ENCODE measurements at regions not wholly inside any gene's neighbourhood (a gene's known extent, or its start where the extent isn't known, plus 50 kb on each side); places are given as distances from the start of the nearest gene placed in this dataset.
"Not testable (repeated sequence)": the region's sequence is repeated elsewhere in the genome, so short reads cannot be mapped to it uniquely, and the experiment has no call there.

DNA sequence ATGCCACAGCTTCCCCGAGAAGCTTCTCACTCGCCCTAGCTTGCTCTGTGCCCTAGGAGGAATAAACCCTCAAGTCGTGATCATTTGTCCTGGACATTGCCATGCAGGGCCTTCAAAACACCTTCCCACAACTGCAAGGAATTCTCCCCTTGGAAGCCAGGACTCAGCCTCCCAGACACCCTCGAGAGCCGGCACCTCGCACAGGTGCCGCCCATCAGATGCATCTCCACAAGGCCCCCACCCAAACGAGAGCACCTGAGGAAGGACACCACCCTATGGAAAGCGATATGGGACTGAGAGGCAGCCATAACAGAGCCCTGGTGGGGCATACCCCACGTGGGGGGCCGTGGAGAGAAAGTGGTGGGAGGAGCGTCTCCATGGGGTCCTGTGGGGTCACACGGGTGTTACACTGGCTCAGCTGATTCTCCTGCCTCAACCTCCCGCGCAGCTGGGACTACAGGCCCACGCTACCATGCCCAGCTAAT lies 77.6 kb upstream of the FOXK1 start:
- no peak for DNase-seq
- H3K36me3 ChIP-seq = no peaks in the 10 kb centered on the region
- H3K9ac ChIP-seq (ENCODE audit: low read depth in 2 of 2, low read length in 2 of 2) = no peak overlapping the region
- no peaks in the 10 kb centered on the region for H3K27me3 ChIP-seq
- intact Hi-C loops (cut with DNase I) = no loop called here
- TF ChIP-seq, protein P1, sequence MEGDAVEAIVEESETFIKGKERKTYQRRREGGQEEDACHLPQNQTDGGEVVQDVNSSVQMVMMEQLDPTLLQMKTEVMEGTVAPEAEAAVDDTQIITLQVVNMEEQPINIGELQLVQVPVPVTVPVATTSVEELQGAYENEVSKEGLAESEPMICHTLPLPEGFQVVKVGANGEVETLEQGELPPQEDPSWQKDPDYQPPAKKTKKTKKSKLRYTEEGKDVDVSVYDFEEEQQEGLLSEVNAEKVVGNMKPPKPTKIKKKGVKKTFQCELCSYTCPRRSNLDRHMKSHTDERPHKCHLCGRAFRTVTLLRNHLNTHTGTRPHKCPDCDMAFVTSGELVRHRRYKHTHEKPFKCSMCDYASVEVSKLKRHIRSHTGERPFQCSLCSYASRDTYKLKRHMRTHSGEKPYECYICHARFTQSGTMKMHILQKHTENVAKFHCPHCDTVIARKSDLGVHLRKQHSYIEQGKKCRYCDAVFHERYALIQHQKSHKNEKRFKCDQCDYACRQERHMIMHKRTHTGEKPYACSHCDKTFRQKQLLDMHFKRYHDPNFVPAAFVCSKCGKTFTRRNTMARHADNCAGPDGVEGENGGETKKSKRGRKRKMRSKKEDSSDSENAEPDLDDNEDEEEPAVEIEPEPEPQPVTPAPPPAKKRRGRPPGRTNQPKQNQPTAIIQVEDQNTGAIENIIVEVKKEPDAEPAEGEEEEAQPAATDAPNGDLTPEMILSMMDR (IDR thresholded peaks at IDR 0.05) = no peak
- no peak overlapping the region for H3K27ac ChIP-seq
- H3K4me1 ChIP-seq = no peaks in the 10 kb centered on the region
- H3K9me3 ChIP-seq = no peaks in the 10 kb centered on the region
- no peak overlapping the region for H3K4me3 ChIP-seq

DNA sequence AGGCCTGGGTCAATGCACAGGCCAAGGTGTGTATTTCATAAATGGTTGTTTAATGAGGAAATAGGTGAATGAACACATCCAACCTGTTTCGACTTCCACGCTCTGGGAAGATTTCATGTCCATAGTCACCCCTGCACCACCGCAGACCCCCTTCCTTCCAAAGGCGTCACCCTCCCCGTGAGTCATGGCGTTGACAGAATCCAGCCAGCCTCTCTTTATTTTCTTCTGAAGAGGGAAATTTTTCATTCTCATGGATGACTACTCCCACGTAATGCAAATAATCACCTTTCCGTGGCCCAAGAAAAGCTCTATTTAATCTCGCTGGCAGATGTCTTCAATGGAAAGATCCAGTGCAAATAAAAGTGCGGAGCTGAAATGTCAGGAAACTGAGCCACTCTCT lies 75.3 kb upstream of the FOXK1 start:
- Histone ChIP-seq H3K9me3 (no peaks in the 10 kb centered on the region), H3K4me1 (no peaks in the 10 kb centered on the region), H3K9ac (ENCODE audit: low read depth in 2 of 2, low read length in 2 of 2) (no peak overlapping the region), H3K27ac (no peak overlapping the region), H3K27me3 (no peaks in the 10 kb centered on the region), H3K4me3 (no peak overlapping the region), H3K36me3 (no peaks in the 10 kb centered on the region)
- DNase-seq = no peak
- intact Hi-C loops (cut with DNase I) = no loop called here
- TF ChIP-seq, protein P1 (IDR thresholded peaks at IDR 0.05) = no peak

DNA sequence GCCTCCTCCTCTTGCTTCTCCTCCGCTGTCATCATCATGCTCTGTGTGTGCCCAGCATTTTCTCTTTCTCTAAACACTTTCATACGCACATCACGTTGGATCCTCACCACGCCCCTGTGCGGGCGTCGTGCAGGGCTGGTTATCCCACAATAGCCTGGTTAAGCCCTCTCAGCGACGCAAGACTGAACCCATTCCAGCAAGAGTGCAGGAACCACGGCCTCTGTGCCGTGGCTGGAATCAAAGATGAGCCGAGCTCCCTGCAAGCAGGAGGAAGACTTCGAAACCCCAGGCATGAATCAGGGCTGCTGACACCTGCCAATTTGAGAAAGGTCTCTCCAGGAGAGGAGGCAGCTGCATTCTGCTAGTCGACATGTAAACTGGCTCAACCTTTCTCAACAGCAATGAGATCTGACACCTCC lies 74.8 kb upstream of the FOXK1 start:
- Histone ChIP-seq H3K4me1 (no peaks in the 10 kb centered on the region), H3K4me3 (no peak overlapping the region), H3K9ac (ENCODE audit: low read depth in 2 of 2, low read length in 2 of 2) (no peak overlapping the region), H3K9me3 (no peaks in the 10 kb centered on the region), H3K36me3 (no peaks in the 10 kb centered on the region), H3K27me3 (no peaks in the 10 kb centered on the region), H3K27ac (no peak overlapping the region)
- intact Hi-C loops (cut with DNase I) = no loop called here
- DNase-seq = no peak
- TF ChIP-seq, protein P1 (IDR thresholded peaks at IDR 0.05) = no peak

- DNase-seq; H3K9me3 ChIP-seq; H3K4me3 ChIP-seq; intact Hi-C loops (cut with DNase I); H3K9ac ChIP-seq (ENCODE audit: low read depth in 2 of 2, low read length in 2 of 2); H3K4me1 ChIP-seq; H3K36me3 ChIP-seq; H3K27me3 ChIP-seq; H3K27ac ChIP-seq: not testable (repeated sequence)
Measured at GRCh38 chr7:4609576-4609975, 72.5 kb upstream of the FOXK1 start.

- H3K9ac ChIP-seq (ENCODE audit: low read depth in 2 of 2, low read length in 2 of 2) = no peak overlapping the region
- intact Hi-C loops (cut with DNase I) = no loop called here
- peak; percentile 68 for DNase-seq
- TF ChIP-seq, protein P1 (IDR thresholded peaks at IDR 0.05) = peak; percentile 60
- H3K4me3 ChIP-seq = no peak overlapping the region
- no peaks in the 10 kb centered on the region for H3K4me1 ChIP-seq
- no peak overlapping the region for H3K27ac ChIP-seq
- no peaks in the 10 kb centered on the region for H3K36me3 ChIP-seq
- H3K27me3 ChIP-seq = no peaks in the 10 kb centered on the region
- no peaks in the 10 kb centered on the region for H3K9me3 ChIP-seq
Measured at GRCh38 chr7:4610768-4611467, 71.2 kb upstream of the FOXK1 start.

DNA sequence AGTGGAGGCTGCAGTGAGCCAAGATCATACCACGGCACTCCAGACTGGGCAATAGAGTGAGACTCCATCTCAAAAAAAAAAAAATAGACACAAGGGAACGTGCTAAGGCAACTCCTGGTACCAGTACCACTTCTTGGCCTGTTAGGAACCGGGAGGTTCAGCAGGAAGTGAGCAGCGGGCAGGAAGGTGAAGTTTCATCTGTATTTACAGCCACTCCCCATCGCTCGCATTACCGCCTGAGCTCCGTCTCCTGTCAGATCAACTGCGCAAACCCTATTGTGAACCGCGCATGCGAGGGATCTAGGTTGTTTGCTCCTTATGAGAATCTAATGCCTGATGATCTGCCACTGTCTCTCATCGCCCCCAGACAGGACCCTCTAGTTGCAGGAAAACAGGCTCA lies 69.9 kb upstream of the FOXK1 start:
- Histone ChIP-seq H3K4me1 (no peaks in the 10 kb centered on the region), H3K4me3 (no peak overlapping the region), H3K27me3 (no peaks in the 10 kb centered on the region), H3K27ac (no peak overlapping the region), H3K36me3 (no peaks in the 10 kb centered on the region), H3K9me3 (no peaks in the 10 kb centered on the region), H3K9ac (ENCODE audit: low read depth in 2 of 2, low read length in 2 of 2) (no peak overlapping the region)
- intact Hi-C loops (cut with DNase I) = no loop called here
- TF ChIP-seq, protein P1 (IDR thresholded peaks at IDR 0.05) = no peak
- no peak for DNase-seq
